ENCODE measurements at regions not wholly inside any gene's neighbourhood (a gene's known extent, or its start where the extent isn't known, plus 50 kb on each side); places are given as distances from the start of the nearest gene placed in this dataset.

DNA sequence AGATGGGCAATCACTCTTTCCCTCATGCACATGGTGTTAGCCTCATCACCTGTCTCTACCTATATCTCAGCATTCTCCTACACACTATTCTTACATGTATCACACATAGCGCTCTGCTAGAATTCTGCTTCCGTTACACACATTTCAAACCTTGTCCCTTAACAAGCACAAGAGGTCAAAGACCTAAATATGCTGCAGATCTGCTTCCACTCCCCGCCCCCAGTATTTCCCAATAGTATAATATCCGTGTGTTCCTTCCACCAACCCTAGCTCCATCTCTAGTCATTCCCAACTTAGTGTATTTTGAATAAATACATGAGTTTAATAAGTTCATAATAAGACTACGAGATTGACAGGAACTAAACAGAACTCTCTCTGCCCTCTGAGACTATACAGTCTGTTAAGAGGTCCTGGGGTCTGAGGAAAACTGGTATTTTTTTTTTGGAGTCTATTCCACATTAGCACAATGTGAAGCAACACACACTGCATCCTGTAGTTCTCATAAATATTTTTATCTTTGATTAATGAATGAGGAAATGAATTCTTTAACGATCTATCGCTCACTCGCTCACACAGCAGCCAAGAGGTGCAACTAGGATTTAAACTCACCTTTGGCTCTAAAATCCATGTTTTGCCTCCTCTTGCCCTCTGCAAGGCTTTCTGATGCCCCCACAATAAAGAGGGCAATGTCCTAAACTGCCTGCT, 491.6 kb downstream of the QKI start:
- TF ChIP-seq EZH2phosphoT487 (IDR thresholded peaks at IDR 0.05; ENCODE audit: low read depth): no peak
- TF ChIP-seq, protein P1, sequence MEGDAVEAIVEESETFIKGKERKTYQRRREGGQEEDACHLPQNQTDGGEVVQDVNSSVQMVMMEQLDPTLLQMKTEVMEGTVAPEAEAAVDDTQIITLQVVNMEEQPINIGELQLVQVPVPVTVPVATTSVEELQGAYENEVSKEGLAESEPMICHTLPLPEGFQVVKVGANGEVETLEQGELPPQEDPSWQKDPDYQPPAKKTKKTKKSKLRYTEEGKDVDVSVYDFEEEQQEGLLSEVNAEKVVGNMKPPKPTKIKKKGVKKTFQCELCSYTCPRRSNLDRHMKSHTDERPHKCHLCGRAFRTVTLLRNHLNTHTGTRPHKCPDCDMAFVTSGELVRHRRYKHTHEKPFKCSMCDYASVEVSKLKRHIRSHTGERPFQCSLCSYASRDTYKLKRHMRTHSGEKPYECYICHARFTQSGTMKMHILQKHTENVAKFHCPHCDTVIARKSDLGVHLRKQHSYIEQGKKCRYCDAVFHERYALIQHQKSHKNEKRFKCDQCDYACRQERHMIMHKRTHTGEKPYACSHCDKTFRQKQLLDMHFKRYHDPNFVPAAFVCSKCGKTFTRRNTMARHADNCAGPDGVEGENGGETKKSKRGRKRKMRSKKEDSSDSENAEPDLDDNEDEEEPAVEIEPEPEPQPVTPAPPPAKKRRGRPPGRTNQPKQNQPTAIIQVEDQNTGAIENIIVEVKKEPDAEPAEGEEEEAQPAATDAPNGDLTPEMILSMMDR (IDR thresholded peaks at IDR 0.05; ENCODE audit: low read depth, low read length): no peak
